HL-60 (cell line): ENCODE measurements at regions not wholly inside any gene's neighbourhood (a gene's known extent, or its start where the extent isn't known, plus 50 kb on each side); places are given as distances from the start of the nearest gene placed in this dataset.

Experiments
- DNase-seq, 2 experiments: peaks; one replicate each; pipeline ENCODE4 v3.0.0-alpha.2; 2010 to 2020; ENCODE audit warnings: low read depth in 1 of 2, low spot score in 1 of 2
- H3K27ac ChIP-seq: fragments of 250-450 bp; sonication (Bioruptor Pico); replicated peaks from 2 replicates; pipeline ENCODE4 v1.5.1; 2020; ENCODE audit warnings: mild to moderate bottlenecking, moderate library complexity
- H3K27me3 ChIP-seq: fragments of 250-450 bp; sonication (Bioruptor Pico); 2 replicates; pipeline ENCODE4 v1.5.1; 2021; ENCODE audit warnings: mild to moderate bottlenecking, moderate library complexity; ENCODE audit not compliant: insufficient read depth, poor library complexity, severe bottlenecking
- H3K4me3 ChIP-seq: replicated peaks from 2 replicates; pipeline ENCODE4 v1.5.1; 2011; ENCODE audit warnings: mild to moderate bottlenecking, control low read depth, low read length; ENCODE audit not compliant: insufficient read depth
- CTCF ChIP-seq: IDR thresholded peaks from one replicate; pipeline ENCODE4 v1.5.1; 2011; ENCODE audit warnings: low read length, control low read depth, inconsistent platforms; ENCODE audit not compliant: insufficient read depth
- GABPA ChIP-seq: IDR thresholded peaks from 2 replicates; pipeline ENCODE4 v1.6.1; 2012; ENCODE audit warnings: low read depth
- POLR2AphosphoS5 ChIP-seq: IDR thresholded peaks from 2 replicates; pipeline ENCODE4 v1.6.1; 2012; ENCODE audit warnings: low read depth
- SPI1 ChIP-seq: IDR thresholded peaks from 2 replicates; pipeline ENCODE4 v1.6.1; 2012; ENCODE audit warnings: low read depth, mild to moderate bottlenecking, borderline replicate concordance
- TF ChIP-seq, protein P1 (sequence below): IDR thresholded peaks from 2 replicates; pipeline ENCODE4 v1.6.1; 2012; ENCODE audit warnings: low read depth; ENCODE audit not compliant: insufficient replicate concordance

GRCh38 chr15:68482246-68482645, 50.3 kb upstream of the ITGA11 start:
- no peak overlapping the region for H3K27ac ChIP-seq
- DNase-seq: no peak
- TF ChIP-seq, protein P1, sequence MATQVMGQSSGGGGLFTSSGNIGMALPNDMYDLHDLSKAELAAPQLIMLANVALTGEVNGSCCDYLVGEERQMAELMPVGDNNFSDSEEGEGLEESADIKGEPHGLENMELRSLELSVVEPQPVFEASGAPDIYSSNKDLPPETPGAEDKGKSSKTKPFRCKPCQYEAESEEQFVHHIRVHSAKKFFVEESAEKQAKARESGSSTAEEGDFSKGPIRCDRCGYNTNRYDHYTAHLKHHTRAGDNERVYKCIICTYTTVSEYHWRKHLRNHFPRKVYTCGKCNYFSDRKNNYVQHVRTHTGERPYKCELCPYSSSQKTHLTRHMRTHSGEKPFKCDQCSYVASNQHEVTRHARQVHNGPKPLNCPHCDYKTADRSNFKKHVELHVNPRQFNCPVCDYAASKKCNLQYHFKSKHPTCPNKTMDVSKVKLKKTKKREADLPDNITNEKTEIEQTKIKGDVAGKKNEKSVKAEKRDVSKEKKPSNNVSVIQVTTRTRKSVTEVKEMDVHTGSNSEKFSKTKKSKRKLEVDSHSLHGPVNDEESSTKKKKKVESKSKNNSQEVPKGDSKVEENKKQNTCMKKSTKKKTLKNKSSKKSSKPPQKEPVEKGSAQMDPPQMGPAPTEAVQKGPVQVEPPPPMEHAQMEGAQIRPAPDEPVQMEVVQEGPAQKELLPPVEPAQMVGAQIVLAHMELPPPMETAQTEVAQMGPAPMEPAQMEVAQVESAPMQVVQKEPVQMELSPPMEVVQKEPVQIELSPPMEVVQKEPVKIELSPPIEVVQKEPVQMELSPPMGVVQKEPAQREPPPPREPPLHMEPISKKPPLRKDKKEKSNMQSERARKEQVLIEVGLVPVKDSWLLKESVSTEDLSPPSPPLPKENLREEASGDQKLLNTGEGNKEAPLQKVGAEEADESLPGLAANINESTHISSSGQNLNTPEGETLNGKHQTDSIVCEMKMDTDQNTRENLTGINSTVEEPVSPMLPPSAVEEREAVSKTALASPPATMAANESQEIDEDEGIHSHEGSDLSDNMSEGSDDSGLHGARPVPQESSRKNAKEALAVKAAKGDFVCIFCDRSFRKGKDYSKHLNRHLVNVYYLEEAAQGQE: no peak
- no peak for TF ChIP-seq CTCF
- no peak for TF ChIP-seq SPI1
- TF ChIP-seq GABPA: no peak
- no peak for TF ChIP-seq POLR2AphosphoS5
- H3K4me3 ChIP-seq: no peak overlapping the region
- H3K27me3 ChIP-seq: peaks cover 4% of the 10 kb centered on the region

DNA sequence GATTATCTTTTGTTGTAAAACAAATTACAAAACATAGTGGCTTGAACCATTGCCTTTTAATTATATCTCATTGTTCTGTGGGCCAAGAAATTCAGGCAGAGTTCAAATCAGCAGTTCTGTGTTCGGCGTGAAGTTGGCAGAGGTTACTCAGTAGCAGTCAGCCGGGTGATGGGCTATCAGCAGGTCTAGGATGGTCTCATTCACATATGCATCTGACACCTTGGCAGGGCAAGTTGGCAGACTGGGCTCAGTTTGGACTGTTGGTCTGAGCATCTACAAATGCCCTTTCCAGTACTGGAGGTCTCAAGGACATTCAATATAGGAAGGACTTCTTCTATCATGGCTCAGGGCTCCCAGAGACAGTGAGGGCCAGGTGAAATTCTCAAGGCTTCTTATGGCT, 51.2 kb upstream of the ITGA11 start:
- TF ChIP-seq SPI1 (no peak), POLR2AphosphoS5 (no peak), GABPA (no peak), CTCF (no peak)
- TF ChIP-seq, protein P1: no peak
- DNase-seq: no peak
- Histone ChIP-seq H3K27me3 (peaks cover 4% of the 10 kb centered on the region), H3K4me3 (no peak overlapping the region), H3K27ac (no peak overlapping the region)

DNA sequence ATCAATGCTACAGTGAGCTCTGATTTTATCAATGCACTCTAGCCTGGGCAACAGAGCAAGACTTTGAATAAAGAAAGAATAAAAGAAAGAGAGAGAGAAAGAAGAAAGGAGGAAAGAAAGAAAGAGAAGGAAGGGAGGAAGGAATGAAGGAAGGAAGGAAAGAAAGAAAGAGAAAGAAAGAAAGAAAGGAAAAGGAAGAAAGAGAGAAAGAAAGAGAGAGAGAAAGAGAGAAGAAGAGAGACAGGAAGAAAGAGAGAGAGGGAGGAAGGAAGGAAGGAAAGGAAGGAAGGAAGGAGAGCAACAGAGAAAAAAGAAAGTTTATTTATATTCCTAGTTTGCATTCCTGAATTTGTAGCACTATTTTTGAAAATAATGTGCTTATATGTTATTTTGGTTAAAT, 52.3 kb upstream of the ITGA11 start:
- no peak for DNase-seq
- H3K27ac ChIP-seq: no peak overlapping the region

More for the DNA sequence above, 52.3 kb upstream of the ITGA11 start:
- Histone ChIP-seq H3K4me3 (no peak overlapping the region), H3K27me3 (peaks cover 4% of the 10 kb centered on the region)
- TF ChIP-seq, protein P1: no peak
- TF ChIP-seq POLR2AphosphoS5 (no peak), GABPA (no peak), CTCF (no peak), SPI1 (no peak)
